Hypothalamus (tissue), 51 donors: ENCODE measurements at regions not wholly inside any gene's neighbourhood (a gene's known extent, or its start where the extent isn't known, plus 50 kb on each side); places are given as distances from the start of the nearest gene placed in this dataset.
A peak's percentile ranks its signal among the peaks of the same experiment; 100 is the strongest.
"Not testable (repeated sequence)": the region's sequence is repeated elsewhere in the genome, so short reads cannot be mapped to it uniquely, and the experiment has no call there.

Experiments used
- DNase-seq, 51 donors: peaks; one replicate each; lab custom pipeline; 2025; lab: John Stamatoyannopoulos, UW

DNA sequence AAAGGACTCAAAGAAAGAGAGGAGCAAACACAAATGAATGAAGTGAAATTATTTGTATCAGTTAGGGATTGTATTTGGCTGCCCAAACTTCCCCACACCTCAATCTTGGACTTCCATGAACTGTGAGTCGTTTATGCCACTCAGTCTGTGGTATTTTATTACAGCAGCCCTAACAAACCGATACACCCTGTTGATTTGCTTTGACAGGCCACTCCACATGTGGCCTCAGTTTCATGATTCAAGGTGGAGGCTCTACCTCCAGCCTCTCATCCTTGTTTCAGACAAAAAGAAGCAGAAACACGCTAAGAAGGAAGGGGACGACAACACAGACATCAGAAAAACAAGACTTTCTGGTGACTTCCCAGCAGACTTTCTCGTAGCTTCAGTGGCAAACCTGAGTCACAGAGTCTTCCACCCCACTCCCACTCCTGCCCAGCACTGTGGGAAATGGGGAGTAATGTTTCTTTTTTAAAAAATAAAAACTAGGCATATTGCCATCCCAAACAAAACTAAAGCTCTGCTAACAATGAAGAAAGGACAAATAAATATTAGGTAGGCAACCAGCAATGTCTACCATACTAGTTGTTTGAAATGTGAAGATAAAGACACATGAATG is 52.2 kb upstream of the ABCA1 start:
- no peak for DNase-seq

DNA sequence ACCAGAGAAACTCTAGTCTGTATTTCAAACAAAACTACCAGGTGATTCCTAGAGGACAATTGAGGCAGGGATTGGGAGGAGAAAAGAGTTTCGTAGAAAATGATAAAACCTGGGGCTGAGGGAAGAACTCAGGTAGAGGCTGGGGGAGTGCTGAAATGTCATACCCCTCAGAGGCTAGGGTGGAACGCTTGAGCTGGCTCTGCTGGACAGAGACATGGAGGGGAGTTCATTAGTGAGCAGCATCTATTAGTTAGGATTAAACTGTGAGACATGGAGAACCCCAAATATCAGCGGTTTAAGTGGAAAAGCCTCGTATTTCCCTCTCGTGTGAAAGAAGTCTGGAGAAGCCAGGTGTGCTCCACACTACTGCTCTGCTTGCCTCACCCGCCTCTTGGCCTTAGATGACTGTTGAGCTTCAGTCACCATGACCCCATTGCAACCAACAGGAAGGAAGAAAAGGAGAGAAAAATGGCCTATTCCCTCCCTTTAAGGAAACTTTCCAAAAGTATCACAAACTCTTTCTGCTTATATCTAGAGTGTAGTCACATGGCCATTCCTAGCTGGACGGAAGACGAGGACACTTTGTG is 53.7 kb upstream of the ABCA1 start:
- DNase-seq: no peak

DNA sequence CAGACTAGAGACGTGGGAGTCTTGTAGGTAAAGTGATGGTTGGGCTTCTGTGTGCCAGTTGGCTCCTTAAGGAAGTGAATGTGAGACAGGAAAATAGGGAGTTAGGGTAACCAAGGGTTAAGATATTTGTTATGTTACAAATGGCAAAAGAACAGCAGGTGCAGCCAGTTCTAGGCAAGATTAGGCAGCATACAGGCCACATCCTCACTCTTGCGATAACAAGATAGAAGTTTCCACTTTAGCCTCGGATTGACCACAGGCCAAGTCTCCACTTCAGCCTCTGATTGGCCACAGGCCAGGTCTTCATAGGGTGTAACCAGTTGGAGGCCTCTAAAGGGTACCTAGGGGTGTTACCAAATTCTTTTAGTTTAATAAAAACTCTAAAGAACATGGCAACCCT is 54.6 kb upstream of the ABCA1 start:
- no peak for DNase-seq

DNA sequence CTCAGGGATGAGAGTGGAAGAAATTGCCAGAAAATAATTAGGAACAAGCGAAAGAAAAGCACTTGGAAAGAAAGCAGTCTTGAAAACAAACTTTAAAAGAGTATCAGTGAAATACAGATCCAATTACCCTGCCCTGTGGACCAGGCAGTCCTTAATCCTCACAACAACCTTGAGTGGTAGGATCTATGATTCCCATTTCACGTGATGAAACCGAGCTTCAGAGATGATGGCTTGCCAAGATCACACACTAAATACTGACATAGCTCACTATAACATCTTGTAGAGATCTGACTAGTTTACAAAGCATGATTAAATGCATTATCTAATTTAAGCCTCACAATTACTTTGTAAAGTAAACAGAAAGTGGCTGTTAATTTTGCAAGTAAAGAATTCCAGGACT is 55.5 kb upstream of the ABCA1 start:
- peak in 1 of 51 donors; percentile 3 for DNase-seq

DNA sequence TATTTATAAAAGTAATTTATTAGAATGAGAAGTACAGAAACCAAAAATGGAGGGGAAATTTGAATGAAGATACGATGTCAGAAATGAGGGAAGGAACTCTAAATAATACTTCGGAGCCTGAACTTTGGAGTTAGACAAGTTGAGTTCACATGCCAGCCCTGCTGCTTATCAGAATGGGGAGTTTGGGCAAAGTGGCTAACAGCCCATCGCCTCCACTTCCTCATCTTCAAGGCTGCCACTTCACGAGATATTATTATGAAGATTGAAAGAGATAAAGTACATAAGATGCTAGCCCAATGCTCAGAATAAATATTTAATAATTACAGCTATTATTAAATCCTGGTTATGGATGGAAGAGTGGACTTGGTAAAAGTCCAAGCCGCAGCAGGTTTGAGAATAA is 56.2 kb upstream of the ABCA1 start:
- DNase-seq: no peak

DNA sequence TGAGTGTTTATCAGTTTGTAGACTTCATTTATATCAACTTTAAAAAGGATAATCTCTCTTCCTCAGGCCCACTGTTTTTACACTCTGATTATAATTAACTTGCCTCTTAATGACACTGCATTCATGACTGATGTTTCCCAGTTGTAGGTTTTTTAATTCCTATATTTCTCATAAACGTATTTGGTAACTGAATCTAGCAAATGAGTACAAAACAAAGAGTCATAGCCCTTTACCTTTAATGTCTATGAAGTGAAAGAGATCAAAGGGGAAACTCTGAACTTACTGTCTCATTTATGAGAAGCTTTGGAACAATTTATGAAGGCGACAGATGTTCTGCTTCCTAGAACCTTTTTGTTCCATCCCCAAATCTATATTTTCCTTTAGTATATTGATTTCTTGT is 56.6 kb upstream of the ABCA1 start:
- no peak for DNase-seq

DNA sequence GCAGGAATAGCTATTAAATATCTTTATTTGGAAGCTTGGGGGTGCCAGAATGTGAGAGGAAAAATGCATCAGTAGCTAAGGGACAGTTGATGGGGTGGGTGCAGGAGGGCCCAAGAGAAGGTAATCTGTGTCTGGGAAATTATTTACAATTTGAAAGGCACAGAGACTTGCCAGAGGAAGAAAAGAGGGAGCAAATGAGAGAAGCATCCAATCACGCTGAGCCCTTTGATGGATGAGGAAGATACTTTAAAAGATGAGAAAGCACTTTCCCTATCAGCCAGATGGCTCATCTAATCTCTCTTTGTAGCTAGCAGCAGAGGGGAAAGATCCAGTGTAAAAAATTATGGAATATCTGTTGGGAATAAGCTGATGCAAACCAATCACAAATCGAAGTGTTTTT is 57.0 kb upstream of the ABCA1 start:
- DNase-seq: no peak

DNA sequence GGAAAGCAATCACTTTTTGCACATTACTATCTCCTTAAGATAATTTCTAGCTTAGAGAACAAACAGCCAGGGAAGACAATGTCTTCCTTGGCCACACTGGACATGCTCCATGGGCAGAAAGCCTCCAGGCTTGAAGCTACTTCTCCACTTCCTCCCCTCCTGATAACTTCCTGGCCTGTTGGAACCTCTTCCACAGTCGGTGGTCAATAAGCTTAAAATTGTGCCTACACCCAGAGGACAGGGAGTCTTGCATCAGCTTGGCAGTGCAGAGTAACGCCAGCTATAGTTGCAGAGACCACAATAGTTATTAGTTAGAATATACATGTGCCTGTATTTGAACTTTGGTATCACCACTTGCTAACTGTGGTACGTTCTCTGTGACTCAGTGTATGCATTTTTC is 58.1 kb upstream of the ABCA1 start:
- no peak for DNase-seq

DNA sequence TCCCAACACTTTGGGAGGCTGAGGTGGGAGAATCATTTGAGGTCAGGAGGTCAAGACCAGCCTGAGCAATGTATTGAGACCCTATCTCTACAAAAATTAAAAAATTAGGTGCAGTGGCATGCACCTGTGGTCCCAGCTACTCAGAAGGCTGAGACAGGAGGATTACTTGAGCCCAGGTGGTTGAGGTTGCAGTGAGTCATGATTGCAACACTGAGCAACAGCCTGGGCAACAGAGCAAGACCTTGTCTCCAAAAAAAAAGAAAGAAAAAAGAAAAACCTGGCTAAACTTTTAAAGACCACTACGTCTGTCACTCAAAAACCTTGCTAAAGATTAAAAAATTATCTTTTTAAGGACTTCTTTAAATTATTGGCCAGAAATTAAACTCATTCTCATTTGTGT is 59.8 kb upstream of the ABCA1 start:
- DNase-seq: no peak

DNA sequence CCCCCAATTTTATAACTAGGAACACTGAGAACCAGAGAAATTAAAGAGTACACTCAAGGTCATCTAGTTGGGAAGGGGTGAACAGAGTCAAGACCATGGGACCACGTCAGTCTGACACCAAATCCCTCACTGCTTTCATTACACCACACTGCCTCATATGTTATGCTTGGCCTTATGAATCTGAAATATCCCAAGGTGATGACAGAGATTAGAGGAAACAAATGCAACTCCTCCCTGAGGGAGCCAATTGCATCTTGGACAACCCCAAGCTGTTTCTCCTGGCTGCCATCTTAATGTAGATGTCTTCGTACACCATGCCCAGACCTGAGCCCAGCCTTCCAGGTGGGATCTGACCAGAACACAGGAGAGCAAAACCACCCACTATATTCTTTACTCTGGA is 60.6 kb upstream of the ABCA1 start:
- no peak for DNase-seq

DNA sequence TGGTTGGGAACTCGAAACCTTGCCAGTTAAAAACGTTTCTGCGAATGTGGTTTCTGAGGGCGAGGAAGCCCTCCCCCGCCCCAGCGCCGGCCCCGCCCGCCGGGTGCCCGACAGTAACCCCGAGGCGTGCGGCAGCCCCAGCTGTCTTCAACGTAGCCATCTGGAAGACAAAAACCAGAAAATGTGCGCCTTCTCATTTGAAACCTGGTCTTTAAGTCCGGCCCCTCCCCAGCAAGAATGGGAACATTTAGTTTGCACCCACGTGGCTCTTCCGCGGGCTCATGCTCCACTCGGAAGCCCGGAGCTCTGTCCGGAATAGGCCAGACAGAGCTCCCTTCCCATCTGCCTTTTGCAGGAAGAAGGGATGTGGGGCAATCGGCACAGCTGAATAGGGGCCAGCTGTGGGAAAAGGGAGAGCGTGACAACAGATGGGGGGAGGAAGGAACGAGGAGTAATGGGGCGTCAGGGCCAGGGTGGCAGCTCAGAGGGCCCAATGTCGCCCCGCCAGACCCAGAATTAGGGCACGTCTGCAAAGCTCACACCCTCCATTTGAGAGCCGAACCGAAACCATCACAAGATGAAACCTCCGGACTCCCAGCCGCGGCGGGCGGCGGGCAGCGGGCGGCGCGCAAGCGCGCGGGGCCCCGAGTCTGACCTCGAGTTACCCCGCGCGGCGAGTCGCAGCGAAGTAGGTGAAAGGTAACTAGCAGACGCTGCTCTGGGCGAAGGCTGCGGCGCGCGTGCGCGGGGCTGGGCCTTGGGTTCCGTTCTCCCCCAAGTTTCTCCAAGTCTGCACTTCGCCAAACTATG is 63.4 kb upstream of the ABCA1 start:
- DNase-seq: peak; percentile 26 to 90 (median 78)

DNA sequence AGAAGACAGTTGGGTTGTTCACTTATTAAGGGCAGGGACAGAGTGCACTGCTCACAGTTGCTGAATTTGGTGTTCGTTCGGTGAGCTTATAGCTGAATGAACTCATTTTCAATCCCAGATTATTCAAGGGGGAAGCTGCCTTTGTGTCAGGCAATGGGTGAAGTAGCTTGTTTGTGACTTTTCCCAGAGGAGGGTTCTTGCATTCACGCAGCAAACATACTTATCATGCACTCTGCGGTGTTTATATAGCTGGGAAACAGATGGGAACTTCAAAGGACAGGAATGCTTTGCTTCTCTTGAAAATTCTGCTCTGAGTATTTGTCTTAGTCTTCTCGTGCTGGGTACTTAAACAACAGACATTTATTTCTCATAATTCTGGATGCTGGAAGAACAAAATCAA is 64.7 kb upstream of the ABCA1 start:
- DNase-seq: peak in 1 of 51 donors; percentile 9

DNA sequence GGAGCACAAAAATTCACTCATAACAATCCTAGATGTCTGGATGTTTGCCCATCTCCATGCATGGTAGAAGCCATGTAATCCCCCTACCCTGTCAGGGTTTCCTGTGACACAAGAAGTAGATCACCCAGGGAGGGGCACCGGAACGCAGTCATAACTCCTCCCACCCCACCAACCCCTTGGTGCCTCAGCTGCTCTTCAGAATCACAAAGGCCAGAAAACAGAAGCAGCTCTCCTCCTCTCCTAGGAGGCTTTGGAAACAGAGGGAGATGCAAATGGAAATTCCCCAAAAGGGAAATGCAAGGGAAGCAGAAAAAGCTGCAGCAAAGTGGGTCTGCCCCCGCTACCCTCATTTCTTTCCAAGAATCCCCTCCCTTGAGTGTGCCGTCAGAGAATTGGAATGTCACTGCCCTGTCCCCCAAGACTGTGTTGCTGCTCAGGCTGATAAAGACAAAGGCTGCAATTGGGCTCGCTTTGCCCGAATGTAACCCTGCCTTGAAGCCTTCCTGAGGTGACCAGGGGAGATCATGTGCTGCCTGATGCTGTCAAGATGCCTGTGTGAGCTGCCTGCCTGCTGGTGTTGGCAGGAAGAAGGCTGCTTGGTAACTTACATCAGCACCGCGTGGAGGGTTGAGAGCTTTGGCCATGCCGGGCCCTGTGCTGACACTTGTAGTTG is 65.5 kb upstream of the ABCA1 start:
- peak in 44 of 51 donors; percentile 6 to 87 (median 52) for DNase-seq

DNA sequence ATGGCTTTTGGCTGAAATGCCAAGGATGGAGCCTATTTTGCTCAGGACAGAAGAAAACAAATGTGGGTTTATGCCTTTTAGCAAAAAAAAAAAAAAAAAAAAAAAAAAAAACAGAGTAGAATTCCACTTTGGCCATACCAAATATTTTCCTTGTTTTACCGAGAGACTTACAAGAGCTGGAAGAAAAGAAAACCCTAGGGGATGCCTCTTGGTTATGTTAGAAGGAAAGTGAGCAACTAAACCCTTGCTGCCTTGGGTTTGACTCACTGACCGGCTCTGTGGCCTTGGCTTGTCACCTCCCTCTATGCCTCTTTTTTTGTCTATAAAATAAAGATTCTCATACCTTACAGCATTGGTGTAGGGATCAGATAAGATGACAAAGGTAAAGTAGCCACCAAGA is 69.6 kb upstream of the ABCA1 start:
- DNase-seq: no peak

DNA sequence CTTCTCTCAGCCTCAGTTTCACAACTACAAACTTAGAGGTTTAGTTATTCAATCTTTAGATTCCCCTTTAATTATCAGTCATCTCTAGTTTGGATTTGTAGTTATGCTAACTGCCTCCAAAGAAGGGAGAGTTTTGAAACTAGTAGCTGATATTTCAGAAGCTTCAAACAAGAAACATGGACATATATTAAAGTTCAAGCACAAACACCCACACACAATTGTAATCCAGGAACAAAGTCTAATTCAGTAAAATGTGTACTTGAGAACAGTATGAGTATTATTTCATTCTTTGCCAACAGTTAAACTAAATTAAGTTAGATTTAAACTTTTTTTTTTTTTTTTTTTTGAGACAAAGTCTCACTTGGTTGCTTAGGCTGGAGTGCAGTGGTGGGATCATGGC is 71.2 kb upstream of the ABCA1 start:
- DNase-seq: no peak

DNA sequence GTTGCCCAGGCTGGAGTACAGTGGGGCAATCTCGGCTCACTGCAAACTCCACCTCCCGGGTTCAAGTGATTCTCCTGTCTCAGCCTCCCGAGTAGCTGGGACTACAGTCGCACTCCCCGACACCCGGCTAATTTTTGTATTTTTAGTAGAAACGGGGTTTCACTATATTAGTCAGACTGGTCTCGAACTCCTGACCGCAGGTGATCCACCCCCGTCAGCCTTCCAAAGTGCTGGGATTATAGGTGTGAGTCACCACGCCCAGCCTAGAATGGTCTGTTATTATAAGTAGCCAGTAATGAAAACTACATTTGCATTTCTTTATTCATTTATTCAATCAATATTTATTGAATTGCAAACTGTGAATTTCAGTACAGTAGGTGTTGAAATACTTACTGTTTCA is 72.6 kb upstream of the ABCA1 start:
- not testable (repeated sequence) for DNase-seq

DNA sequence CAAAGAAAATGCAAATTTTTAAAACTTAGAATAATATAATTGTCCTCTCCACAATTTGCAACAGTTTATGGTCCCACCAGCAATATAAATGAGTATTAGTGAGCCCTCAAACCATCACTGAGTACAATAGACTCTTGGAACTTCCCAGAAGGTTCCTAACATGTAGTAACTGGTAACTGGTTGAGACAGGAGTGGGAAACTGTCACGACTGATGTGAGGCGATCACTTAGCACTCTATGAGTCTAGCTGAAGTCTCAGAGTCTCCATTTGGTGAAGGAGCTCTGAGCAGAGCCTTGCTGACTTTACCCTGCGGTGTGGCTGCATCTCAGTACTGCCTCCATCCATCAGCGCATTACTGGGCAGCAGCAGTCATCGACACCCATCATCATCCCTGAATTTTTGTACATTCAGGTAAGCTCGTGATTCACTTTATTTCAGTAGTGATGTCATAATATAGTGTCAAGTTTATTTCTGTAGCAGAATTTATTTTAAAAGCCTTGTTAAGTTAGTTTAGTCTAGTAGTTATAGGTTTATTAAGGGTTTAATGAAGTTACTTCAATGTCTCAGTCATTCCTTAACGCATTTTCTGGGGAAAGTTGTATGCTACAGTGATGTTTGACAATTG is 76.6 kb upstream of the ABCA1 start:
- DNase-seq: no peak

DNA sequence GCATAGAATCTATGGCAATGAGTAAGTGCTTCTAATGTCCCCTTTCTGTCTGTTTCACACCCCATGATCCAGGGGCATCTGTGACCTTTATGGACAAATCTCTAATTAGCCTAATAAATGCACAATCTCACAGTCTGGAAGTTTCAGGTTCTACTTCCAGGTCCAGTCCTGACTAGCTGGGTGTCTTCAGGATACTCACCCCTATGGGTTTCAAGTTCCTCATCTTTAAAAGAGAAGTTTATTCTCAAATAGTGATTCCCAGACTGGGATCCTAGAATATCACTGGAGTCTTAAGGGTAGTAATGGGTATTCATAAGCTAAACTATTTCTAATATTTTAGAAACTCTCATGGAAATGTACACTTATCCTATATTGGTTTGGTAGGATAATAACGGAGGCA is 77.2 kb upstream of the ABCA1 start:
- no peak for DNase-seq

DNA sequence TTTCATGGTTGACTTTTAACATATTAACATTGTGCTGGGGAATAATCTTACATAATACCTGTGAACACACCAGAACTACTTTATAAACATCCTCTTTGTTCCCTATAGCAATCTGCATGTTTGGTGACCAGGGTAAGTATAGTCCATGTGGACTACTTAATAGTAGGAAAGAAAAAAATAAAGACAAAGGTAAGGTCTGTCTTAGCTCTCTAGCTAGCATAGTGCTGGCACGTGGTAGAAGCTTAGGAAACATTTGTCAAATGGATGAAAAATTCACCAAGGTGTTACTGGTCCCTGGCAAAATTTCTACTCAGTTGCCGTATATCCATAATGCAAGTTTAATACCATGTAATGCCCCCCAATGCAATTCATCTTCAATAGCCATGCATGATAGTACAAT is 78.6 kb upstream of the ABCA1 start:
- no peak for DNase-seq

DNA sequence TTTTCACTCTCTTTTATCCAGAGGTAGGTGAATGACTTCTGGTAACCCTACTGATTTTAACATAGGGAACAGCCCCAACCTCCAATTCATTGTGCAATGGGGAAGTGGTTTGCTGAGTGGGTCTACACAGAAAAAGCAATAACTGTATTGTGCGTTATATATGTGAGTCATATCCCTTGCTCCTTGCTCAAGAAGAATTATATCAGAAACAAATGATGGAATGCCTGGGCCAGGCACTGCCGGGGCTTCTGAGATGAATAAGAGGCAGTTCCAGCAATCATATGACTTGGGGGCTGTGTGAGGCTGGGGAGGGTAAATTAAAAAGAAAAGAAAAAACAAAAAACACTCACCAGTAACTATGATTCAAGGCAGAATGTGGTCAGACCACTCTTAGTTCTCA is 79.2 kb upstream of the ABCA1 start:
- peak in 5 of 51 donors; percentile 7 to 16 (median 13) for DNase-seq

DNA sequence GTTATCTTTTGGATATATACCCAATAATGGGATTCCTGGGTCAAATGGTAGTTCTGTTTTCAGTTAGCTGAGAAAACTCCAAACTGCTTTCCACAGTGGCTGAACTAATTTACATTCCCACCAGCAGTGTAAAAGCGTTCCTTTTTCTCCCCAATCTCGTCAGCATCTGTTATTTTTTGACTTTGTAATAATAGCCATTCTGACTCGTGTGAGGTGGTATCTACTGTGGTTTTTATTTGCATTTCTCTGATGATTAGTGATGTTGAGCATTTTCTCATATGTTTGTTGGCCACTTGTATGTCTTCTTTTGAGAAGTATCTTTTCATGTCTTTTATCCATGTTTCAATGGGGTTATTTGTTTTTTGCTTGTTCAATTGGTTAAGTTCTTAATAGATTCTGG is 82.1 kb upstream of the ABCA1 start:
- DNase-seq: not testable (repeated sequence)
